ENCODE measurements at regions not wholly inside any gene's neighbourhood (a gene's known extent, or its start where the extent isn't known, plus 50 kb on each side); places are given as distances from the start of the nearest gene placed in this dataset.

DNA sequence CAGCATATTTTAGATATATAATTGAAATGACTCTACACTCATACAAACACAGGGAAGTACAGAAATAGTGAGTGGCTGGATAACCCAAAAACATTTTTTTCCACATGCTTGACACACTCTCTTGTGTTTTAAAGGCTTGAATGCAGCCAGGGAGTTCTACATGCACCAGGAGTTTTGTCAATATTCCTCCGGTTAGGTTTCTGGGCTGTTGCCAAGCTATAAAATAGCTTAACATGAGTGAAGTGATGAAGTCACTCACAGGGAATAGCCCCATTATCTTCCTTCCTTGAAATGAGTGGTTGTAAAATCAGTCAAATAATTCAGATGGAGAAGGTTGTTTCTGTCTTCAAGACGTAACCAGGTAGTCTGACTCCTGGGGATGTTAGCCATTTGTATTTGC is 582.7 kb downstream of the SLC6A15 start:
- H3K9ac ChIP-seq (ENCODE audit: low read length): no peak overlapping the region
- no peaks in the 10 kb centered on the region for H4K20me1 ChIP-seq (ENCODE audit: insufficient read depth, low read length)
- H3K4me1 ChIP-seq (ENCODE audit: low read length): no peaks in the 10 kb centered on the region
- no peak overlapping the region for H2AFZ ChIP-seq (ENCODE audit: low read depth, low read length)
- H3K4me3 ChIP-seq (ENCODE audit: low read length): no peak overlapping the region
- no peak overlapping the region for H3K27ac ChIP-seq (ENCODE audit: low read length)
- no peaks in the 10 kb centered on the region for H3K9me3 ChIP-seq (ENCODE audit: insufficient read depth, low read length)
- no peaks in the 10 kb centered on the region for H3K36me3 ChIP-seq (replicated peaks; ENCODE audit: low read depth, low read length)
- TF ChIP-seq EZH2phosphoT487 (IDR thresholded peaks at IDR 0.05; ENCODE audit: low read depth): no peak
- TF ChIP-seq, protein P1, sequence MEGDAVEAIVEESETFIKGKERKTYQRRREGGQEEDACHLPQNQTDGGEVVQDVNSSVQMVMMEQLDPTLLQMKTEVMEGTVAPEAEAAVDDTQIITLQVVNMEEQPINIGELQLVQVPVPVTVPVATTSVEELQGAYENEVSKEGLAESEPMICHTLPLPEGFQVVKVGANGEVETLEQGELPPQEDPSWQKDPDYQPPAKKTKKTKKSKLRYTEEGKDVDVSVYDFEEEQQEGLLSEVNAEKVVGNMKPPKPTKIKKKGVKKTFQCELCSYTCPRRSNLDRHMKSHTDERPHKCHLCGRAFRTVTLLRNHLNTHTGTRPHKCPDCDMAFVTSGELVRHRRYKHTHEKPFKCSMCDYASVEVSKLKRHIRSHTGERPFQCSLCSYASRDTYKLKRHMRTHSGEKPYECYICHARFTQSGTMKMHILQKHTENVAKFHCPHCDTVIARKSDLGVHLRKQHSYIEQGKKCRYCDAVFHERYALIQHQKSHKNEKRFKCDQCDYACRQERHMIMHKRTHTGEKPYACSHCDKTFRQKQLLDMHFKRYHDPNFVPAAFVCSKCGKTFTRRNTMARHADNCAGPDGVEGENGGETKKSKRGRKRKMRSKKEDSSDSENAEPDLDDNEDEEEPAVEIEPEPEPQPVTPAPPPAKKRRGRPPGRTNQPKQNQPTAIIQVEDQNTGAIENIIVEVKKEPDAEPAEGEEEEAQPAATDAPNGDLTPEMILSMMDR (IDR thresholded peaks at IDR 0.05; ENCODE audit: low read depth, low read length): no peak
- H3K79me2 ChIP-seq (ENCODE audit: low read length): no peaks in the 10 kb centered on the region
- H3K27me3 ChIP-seq (ENCODE audit: low read depth, low read length): no peaks in the 10 kb centered on the region
- no peak overlapping the region for H3K4me2 ChIP-seq (ENCODE audit: low read length)

DNA sequence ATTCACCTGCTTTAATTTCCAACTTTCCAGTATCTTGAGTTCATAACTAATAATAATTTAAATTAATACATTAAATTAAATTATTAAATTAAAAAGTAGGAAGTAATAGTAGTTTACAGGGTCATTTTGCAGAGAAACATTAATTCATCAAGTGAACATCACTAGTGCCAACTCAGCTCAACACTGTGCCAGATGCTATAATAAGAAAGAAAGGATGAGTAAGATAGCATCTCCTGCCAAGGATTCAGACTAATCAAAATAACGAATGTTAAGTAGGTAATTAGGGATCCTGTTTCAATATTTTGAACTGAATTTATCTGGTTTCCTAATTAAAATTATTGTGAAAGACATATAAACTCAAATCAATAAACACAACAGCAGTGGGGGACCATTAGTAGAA is 596.7 kb downstream of the SLC6A15 start:
- H3K79me2 ChIP-seq (ENCODE audit: low read length): no peaks in the 10 kb centered on the region
- H3K27me3 ChIP-seq (ENCODE audit: low read depth, low read length): no peaks in the 10 kb centered on the region
- no peak overlapping the region for H3K4me3 ChIP-seq (ENCODE audit: low read length)
- no peak overlapping the region for H3K4me2 ChIP-seq (ENCODE audit: low read length)
- no peaks in the 10 kb centered on the region for H3K36me3 ChIP-seq (replicated peaks; ENCODE audit: low read depth, low read length)
- H3K9me3 ChIP-seq (ENCODE audit: insufficient read depth, low read length): no peaks in the 10 kb centered on the region
- no peak for TF ChIP-seq EZH2phosphoT487 (IDR thresholded peaks at IDR 0.05; ENCODE audit: low read depth)
- TF ChIP-seq, protein P1 (IDR thresholded peaks at IDR 0.05; ENCODE audit: low read depth, low read length): no peak
- no peak overlapping the region for H3K27ac ChIP-seq (ENCODE audit: low read length)
- H3K9ac ChIP-seq (ENCODE audit: low read length): no peak overlapping the region
- no peaks in the 10 kb centered on the region for H4K20me1 ChIP-seq (ENCODE audit: insufficient read depth, low read length)
- H2AFZ ChIP-seq (ENCODE audit: low read depth, low read length): no peak overlapping the region
- H3K4me1 ChIP-seq (ENCODE audit: low read length): no peaks in the 10 kb centered on the region

DNA sequence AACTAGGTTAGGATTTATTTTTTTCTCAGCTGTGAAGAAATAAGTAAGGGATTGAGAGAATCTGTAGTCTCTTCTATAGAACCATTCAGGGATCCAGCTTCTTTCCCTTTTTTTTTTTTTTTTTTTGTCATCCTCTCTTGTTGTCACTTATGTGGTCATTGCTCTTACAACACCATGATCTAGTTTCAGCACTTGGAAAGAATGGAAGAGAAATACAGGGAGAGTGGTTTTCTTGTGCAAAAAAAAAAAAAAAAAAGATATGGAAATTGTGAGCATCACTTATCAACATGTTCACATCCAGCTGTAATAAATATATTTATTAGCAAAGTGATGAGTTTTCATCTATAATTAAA is 599.3 kb downstream of the SLC6A15 start:
- Histone ChIP-seq H3K27me3 (ENCODE audit: low read depth, low read length) (no peaks in the 10 kb centered on the region), H3K27ac (ENCODE audit: low read length) (no peak overlapping the region), H3K4me2 (ENCODE audit: low read length) (no peak overlapping the region), H3K4me3 (ENCODE audit: low read length) (no peak overlapping the region), H3K9me3 (ENCODE audit: insufficient read depth, low read length) (no peaks in the 10 kb centered on the region), H3K79me2 (ENCODE audit: low read length) (no peaks in the 10 kb centered on the region), H3K4me1 (ENCODE audit: low read length) (no peaks in the 10 kb centered on the region), H3K9ac (ENCODE audit: low read length) (no peak overlapping the region), H3K36me3 (replicated peaks; ENCODE audit: low read depth, low read length) (no peaks in the 10 kb centered on the region), H2AFZ (ENCODE audit: low read depth, low read length) (no peak overlapping the region), H4K20me1 (ENCODE audit: insufficient read depth, low read length) (no peaks in the 10 kb centered on the region)
- TF ChIP-seq EZH2phosphoT487 (IDR thresholded peaks at IDR 0.05; ENCODE audit: low read depth): no peak
- TF ChIP-seq, protein P1 (IDR thresholded peaks at IDR 0.05; ENCODE audit: low read depth, low read length): no peak

DNA sequence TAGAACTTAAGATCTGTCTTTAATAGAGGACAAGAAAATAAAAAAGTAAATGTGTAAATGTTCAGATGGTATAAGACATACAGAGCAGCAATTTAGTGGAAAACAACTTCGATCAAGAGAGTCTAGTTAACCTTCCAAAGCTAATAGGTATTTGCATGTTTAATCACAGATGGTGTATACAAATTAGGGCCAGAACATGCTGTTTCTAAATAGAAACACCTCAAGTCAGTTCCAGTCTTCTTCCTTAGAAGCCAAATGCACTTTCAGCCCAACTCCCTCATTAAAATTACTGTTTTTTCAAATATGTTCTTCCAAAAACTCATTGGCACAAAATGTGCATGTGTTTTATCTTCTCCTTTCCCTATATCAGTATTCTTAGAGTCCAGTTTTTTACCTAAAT is 604.4 kb downstream of the SLC6A15 start:
- Histone ChIP-seq H4K20me1 (ENCODE audit: insufficient read depth, low read length) (no peaks in the 10 kb centered on the region), H3K9me3 (ENCODE audit: insufficient read depth, low read length) (no peaks in the 10 kb centered on the region), H3K4me3 (ENCODE audit: low read length) (no peak overlapping the region), H3K27ac (ENCODE audit: low read length) (no peak overlapping the region), H3K27me3 (ENCODE audit: low read depth, low read length) (no peaks in the 10 kb centered on the region), H3K9ac (ENCODE audit: low read length) (no peak overlapping the region), H2AFZ (ENCODE audit: low read depth, low read length) (no peak overlapping the region), H3K79me2 (ENCODE audit: low read length) (no peaks in the 10 kb centered on the region), H3K4me2 (ENCODE audit: low read length) (no peak overlapping the region), H3K36me3 (replicated peaks; ENCODE audit: low read depth, low read length) (no peaks in the 10 kb centered on the region), H3K4me1 (ENCODE audit: low read length) (no peaks in the 10 kb centered on the region)
- no peak for TF ChIP-seq EZH2phosphoT487 (IDR thresholded peaks at IDR 0.05; ENCODE audit: low read depth)
- TF ChIP-seq, protein P1 (IDR thresholded peaks at IDR 0.05; ENCODE audit: low read depth, low read length): no peak
